ENCODE measurements at regions not wholly inside any gene's neighbourhood (a gene's known extent, or its start where the extent isn't known, plus 50 kb on each side); places are given as distances from the start of the nearest gene placed in this dataset.

DNA sequence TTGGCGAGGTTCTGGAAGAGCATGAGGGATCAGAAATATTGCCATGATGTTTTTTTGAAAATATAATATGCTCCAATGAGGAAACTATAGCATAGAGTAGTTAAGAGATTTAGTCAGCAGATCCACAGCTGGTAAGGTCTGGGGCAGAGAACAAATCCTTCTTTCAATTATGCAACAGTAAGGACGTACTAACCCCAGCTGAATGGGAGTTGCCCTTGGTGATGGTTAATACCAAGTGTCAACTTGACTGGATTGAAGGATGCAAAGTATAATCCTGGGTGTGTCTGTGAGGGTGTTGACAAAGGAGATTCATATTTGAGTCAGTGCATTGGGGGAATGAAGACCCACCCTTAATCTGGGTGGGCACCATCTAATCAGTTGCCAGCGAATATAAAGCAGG lies 745.5 kb upstream of the NRSN1 start:
- TF ChIP-seq, protein P1, sequence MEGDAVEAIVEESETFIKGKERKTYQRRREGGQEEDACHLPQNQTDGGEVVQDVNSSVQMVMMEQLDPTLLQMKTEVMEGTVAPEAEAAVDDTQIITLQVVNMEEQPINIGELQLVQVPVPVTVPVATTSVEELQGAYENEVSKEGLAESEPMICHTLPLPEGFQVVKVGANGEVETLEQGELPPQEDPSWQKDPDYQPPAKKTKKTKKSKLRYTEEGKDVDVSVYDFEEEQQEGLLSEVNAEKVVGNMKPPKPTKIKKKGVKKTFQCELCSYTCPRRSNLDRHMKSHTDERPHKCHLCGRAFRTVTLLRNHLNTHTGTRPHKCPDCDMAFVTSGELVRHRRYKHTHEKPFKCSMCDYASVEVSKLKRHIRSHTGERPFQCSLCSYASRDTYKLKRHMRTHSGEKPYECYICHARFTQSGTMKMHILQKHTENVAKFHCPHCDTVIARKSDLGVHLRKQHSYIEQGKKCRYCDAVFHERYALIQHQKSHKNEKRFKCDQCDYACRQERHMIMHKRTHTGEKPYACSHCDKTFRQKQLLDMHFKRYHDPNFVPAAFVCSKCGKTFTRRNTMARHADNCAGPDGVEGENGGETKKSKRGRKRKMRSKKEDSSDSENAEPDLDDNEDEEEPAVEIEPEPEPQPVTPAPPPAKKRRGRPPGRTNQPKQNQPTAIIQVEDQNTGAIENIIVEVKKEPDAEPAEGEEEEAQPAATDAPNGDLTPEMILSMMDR (IDR thresholded peaks at IDR 0.05): no peak
- no peaks in the 10 kb centered on the region for H3K36me3 Mint-ChIP-seq (ENCODE audit: low read depth)
- H3K9me3 Mint-ChIP-seq: peaks cover 5% of the 10 kb centered on the region
- no peaks in the 10 kb centered on the region for H3K4me1 Mint-ChIP-seq
- no peak overlapping the region for H3K27ac Mint-ChIP-seq
- DNase-seq: no peak
- no peaks in the 10 kb centered on the region for H3K27me3 Mint-ChIP-seq (ENCODE audit: low read depth, poor library complexity)
- H3K4me3 Mint-ChIP-seq: no peak overlapping the region

DNA sequence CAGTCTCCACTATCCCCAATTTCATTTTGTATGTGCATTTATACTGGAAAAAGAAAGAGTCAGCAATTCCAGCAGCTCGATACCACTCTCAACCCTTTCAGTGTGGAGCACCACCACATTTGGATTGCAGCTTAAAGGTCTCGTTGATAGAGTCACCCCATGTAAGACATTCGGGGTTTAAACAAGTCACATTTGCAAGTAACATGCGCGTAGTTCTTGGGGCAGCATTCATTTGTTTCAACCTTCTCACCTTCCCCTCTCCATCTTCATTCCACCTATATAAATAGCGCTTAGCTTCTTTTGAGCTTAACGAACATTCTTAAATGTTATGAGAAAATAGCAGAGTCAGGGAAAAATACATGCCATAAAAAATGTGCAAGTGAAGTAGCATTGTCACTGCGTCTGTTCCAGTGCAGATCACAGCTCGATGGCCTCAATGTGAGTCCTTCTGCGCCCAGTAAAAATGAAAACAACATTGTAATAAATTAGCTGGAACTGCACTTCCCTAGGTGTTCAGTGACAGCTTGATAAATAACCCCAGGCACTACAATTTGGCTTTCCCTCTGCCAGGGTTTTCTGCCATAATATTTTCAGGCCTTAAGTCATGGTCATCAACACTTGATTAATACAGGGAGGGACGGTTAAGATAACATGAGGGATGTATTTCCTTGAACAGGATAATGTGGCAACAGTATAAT lies 737.8 kb upstream of the NRSN1 start:
- no peak overlapping the region for H3K27ac Mint-ChIP-seq
- H3K9me3 Mint-ChIP-seq: no peaks in the 10 kb centered on the region
- TF ChIP-seq, protein P1 (IDR thresholded peaks at IDR 0.05): no peak
- no peaks in the 10 kb centered on the region for H3K27me3 Mint-ChIP-seq (ENCODE audit: low read depth, poor library complexity)
- DNase-seq: no peak
- no peak overlapping the region for H3K4me3 Mint-ChIP-seq
- no peaks in the 10 kb centered on the region for H3K36me3 Mint-ChIP-seq (ENCODE audit: low read depth)
- peaks cover 10% of the 10 kb centered on the region for H3K4me1 Mint-ChIP-seq

DNA sequence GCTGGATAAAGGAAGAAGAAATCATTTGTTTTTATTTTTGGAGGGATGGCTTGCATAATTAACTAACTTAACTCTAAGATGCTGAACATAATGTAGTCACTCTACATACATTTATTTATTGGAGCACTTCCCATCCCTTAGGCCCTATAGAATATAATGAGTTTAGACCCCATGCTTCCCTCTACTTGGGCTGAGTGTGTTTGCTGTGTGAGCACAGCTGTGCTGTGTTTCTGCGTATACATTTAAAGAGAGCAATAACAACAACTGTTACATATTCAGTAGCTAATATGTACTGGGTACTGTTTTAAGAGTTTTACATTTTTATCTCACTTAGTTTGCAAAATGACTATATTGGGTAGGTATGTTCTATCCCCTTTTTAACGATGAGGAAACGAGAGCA lies 736.6 kb upstream of the NRSN1 start:
- Mint-ChIP-seq H3K36me3 (ENCODE audit: low read depth) (no peaks in the 10 kb centered on the region), H3K27ac (no peak overlapping the region), H3K27me3 (ENCODE audit: low read depth, poor library complexity) (peaks cover 6% of the 10 kb centered on the region), H3K4me1 (peaks cover 22% of the 10 kb centered on the region), H3K9me3 (no peaks in the 10 kb centered on the region), H3K4me3 (no peak overlapping the region)
- TF ChIP-seq, protein P1 (IDR thresholded peaks at IDR 0.05): no peak
- no peak for DNase-seq

DNA sequence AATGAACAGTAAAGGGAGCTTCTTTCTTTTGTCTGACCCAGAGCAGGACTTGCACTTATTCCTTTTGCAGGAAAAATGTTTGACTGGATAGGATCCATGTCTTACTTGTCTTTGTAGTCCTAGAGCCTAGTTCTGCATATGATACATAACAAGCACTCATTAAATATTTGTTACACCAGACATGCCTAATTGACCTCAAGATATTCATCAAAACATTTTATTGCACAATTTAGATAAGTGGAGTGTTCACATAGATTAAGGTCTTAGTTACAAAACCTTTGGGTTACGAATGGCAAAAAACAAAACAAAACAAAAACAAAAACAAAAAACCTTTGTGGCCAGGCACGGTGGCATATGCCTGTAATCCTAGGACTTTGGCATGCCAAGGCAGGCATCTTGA lies 735.8 kb upstream of the NRSN1 start:
- peaks cover 29% of the 10 kb centered on the region for H3K4me1 Mint-ChIP-seq
- H3K27ac Mint-ChIP-seq: no peak overlapping the region
- H3K9me3 Mint-ChIP-seq: no peaks in the 10 kb centered on the region
- H3K27me3 Mint-ChIP-seq (ENCODE audit: low read depth, poor library complexity): peaks cover 6% of the 10 kb centered on the region
- H3K36me3 Mint-ChIP-seq (ENCODE audit: low read depth): no peaks in the 10 kb centered on the region
- TF ChIP-seq, protein P1 (IDR thresholded peaks at IDR 0.05): no peak
- no peak overlapping the region for H3K4me3 Mint-ChIP-seq
- no peak for DNase-seq

- TF ChIP-seq, protein P1 (IDR thresholded peaks at IDR 0.05): no peak
- Mint-ChIP-seq H3K4me1 (peaks cover 19% of the 10 kb centered on the region), H3K9me3 (no peaks in the 10 kb centered on the region), H3K27ac (peak overlapping the region; percentile 43), H3K27me3 (ENCODE audit: low read depth, poor library complexity) (peaks cover 6% of the 10 kb centered on the region), H3K4me3 (no peak overlapping the region), H3K36me3 (ENCODE audit: low read depth) (no peaks in the 10 kb centered on the region)
- no peak for DNase-seq
Observed at GRCh38 chr6:23394681-23395080, 731.3 kb upstream of the NRSN1 start.

GRCh38 chr6:23395381-23395780 lies 730.6 kb upstream of the NRSN1 start:
- DNase-seq: no peak
- no peak overlapping the region for H3K4me3 Mint-ChIP-seq
- H3K27me3 Mint-ChIP-seq (ENCODE audit: low read depth, poor library complexity): peaks cover 6% of the 10 kb centered on the region
- H3K27ac Mint-ChIP-seq: no peak overlapping the region
- TF ChIP-seq, protein P1 (IDR thresholded peaks at IDR 0.05): no peak
- no peaks in the 10 kb centered on the region for H3K36me3 Mint-ChIP-seq (ENCODE audit: low read depth)
- no peaks in the 10 kb centered on the region for H3K9me3 Mint-ChIP-seq
- peaks cover 19% of the 10 kb centered on the region for H3K4me1 Mint-ChIP-seq

Measured in nephron progenitor cell (in vitro differentiated cells).